A673 (cell line): ENCODE measurements at regions not wholly inside any gene's neighbourhood (a gene's known extent, or its start where the extent isn't known, plus 50 kb on each side); places are given as distances from the start of the nearest gene placed in this dataset.
A peak's percentile ranks its signal among the peaks of the same experiment; 100 is the strongest.
"Not testable (repeated sequence)": the region's sequence is repeated elsewhere in the genome, so short reads cannot be mapped to it uniquely, and the experiment has no call there.

Experiments
- BruUV-seq: library from RNA; stranded (reverse); fragments of 400-500 nt; replicated peaks from 2 replicates; lab custom pipeline; 2021; lab: Mats Ljungman, UMichigan
- CTCF ChIA-PET: fragments of 300-600 bp; sonication (Branson Sonifier 250); formaldehyde crosslinking; loops from one replicate; lab custom pipeline; 2022; ENCODE audit warnings: antibody characterized with exemption; lab: Charles Lee
- POLR2A ChIA-PET: fragments of 300-600 bp; sonication (Branson Sonifier 250); formaldehyde crosslinking; loops from one replicate; lab custom pipeline; 2022; ENCODE audit warnings: antibody characterized with exemption; ENCODE audit not compliant: low non-redundant PET; lab: Charles Lee
- DNase-seq: peaks from one replicate; pipeline ENCODE4 v3.0.0-alpha.2; 2015; ENCODE audit warnings: low spot score
- H3K27ac ChIP-seq: fragments of 200-600 bp; sonication (generic); 2 replicates; pipeline ENCODE4 v1.5.1; 2016; ENCODE audit warnings: mixed run types, low read depth, mild to moderate bottlenecking, mixed read lengths, antibody characterized with exemption, low read length; ENCODE audit not compliant: poor library complexity, severe bottlenecking
- H3K27me3 ChIP-seq: fragments of 200-600 bp; sonication (generic); replicated peaks from 2 replicates; pipeline ENCODE4 v1.6.1; 2017; ENCODE audit warnings: mixed run types, low read depth, mild to moderate bottlenecking, mixed read lengths, antibody characterized with exemption, low read length; ENCODE audit not compliant: insufficient read depth, poor library complexity
- H3K36me3 ChIP-seq: fragments of 200-600 bp; sonication (generic); 2 replicates; pipeline ENCODE4 v1.6.1; 2016; ENCODE audit warnings: mixed run types, mild to moderate bottlenecking, mixed read lengths, antibody characterized with exemption, low read length; ENCODE audit not compliant: insufficient read depth, poor library complexity, severe bottlenecking
- H3K4me1 ChIP-seq: fragments of 200-600 bp; sonication (generic); 2 replicates; pipeline ENCODE4 v1.6.1; 2017; ENCODE audit warnings: mixed run types, mild to moderate bottlenecking, mixed read lengths, antibody characterized with exemption, low read length; ENCODE audit not compliant: insufficient read depth, poor library complexity, severe bottlenecking
- H3K4me3 ChIP-seq: fragments of 200-600 bp; sonication (generic); 2 replicates; pipeline ENCODE4 v1.5.1; 2016; ENCODE audit warnings: low read depth, mixed run types, mild to moderate bottlenecking, mixed read lengths, low read length; ENCODE audit not compliant: poor library complexity, severe bottlenecking
- H3K9me3 ChIP-seq: fragments of 200-600 bp; sonication (generic); 2 replicates; pipeline ENCODE4 v1.6.1; 2016; ENCODE audit warnings: mixed run types, low read depth, mild to moderate bottlenecking, mixed read lengths, antibody characterized with exemption, low read length; ENCODE audit not compliant: poor library complexity, severe bottlenecking
- EZH2 ChIP-seq: fragments of 200-600 bp; sonication (generic); IDR thresholded peaks from 2 replicates; pipeline ENCODE4 v1.6.1; 2017; ENCODE audit warnings: borderline replicate concordance, low read depth, mild to moderate bottlenecking, mixed read lengths, antibody characterized with exemption, low read length; ENCODE audit not compliant: poor library complexity, severe bottlenecking
- intact Hi-C: fragments of 100-400 bp; cut with micrococcal nuclease; formaldehyde crosslinking; loops from one replicate; pipeline ENCODE4 v1.10.0; 2022; ENCODE audit not compliant: unreplicated experiment
- TF ChIP-seq, protein P1 (sequence below): fragments of 300-800, 200-600 bp; sonication (generic); conservative IDR thresholded peaks from 2 replicates; pipeline ENCODE4 v1.5.1; 2017; ENCODE audit warnings: low read depth, mild to moderate bottlenecking, antibody characterized with exemption, low read length, moderate library complexity, mixed read lengths

GRCh38 chr7:81158189-81158588, 239.3 kb upstream of the SEMA3C start:
- intact Hi-C loops, result no loop called here
- DNase-seq, result peak; percentile 65
- Histone ChIP-seq H3K27ac (no peak overlapping the region), H3K4me3 (no peak overlapping the region), H3K9me3 (no peaks in the 10 kb centered on the region), H3K36me3 (no peaks in the 10 kb centered on the region), H3K27me3 (no peaks in the 10 kb centered on the region), H3K4me1 (peaks cover 15% of the 10 kb centered on the region)
- POLR2A ChIA-PET, result no interaction called here
- TF ChIP-seq EZH2, result no peak
- TF ChIP-seq, protein P1, sequence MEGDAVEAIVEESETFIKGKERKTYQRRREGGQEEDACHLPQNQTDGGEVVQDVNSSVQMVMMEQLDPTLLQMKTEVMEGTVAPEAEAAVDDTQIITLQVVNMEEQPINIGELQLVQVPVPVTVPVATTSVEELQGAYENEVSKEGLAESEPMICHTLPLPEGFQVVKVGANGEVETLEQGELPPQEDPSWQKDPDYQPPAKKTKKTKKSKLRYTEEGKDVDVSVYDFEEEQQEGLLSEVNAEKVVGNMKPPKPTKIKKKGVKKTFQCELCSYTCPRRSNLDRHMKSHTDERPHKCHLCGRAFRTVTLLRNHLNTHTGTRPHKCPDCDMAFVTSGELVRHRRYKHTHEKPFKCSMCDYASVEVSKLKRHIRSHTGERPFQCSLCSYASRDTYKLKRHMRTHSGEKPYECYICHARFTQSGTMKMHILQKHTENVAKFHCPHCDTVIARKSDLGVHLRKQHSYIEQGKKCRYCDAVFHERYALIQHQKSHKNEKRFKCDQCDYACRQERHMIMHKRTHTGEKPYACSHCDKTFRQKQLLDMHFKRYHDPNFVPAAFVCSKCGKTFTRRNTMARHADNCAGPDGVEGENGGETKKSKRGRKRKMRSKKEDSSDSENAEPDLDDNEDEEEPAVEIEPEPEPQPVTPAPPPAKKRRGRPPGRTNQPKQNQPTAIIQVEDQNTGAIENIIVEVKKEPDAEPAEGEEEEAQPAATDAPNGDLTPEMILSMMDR, result no peak
- BruUV-seq, result no TSS peak
- CTCF ChIA-PET, result no interaction called here

- no peak for DNase-seq
- no peaks in the 10 kb centered on the region for H3K9me3 ChIP-seq
- intact Hi-C loops, result no loop called here
- peaks cover 9% of the 10 kb centered on the region for H3K4me1 ChIP-seq
- no peak overlapping the region for H3K27ac ChIP-seq
- POLR2A ChIA-PET, result no interaction called here
- no peaks in the 10 kb centered on the region for H3K27me3 ChIP-seq
- no peak overlapping the region for H3K4me3 ChIP-seq
- BruUV-seq, result no TSS peak
- H3K36me3 ChIP-seq, result no peaks in the 10 kb centered on the region
- CTCF ChIA-PET, result no interaction called here
- no peak for TF ChIP-seq EZH2
- TF ChIP-seq, protein P1, result no peak
Observed at GRCh38 chr7:81155654-81156373, 237.0 kb upstream of the SEMA3C start.

GRCh38 chr7:81154565-81154964, 235.7 kb upstream of the SEMA3C start:
- intact Hi-C loops, result no loop called here

DNA sequence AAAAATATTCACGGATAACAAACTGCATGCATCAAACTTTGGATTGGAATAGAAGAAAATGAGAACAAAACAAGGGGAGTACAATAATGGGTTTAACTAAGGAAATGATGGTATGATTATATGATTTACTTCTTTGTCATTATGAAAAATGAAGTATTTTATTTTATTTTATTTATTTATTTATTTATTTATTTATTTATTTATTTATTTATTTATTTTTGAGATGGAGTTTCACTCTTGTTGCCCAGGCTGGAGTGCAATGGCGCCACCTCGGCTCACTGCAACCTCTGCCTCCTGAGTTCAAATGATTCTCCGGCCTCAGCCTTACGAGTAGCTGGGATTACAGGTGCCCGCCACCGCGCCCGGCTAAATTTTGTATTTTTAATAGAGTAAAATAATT, 234.1 kb upstream of the SEMA3C start:
- H3K36me3 ChIP-seq, DNase-seq, CTCF ChIA-PET, BruUV-seq, intact Hi-C loops, H3K27me3 ChIP-seq, POLR2A ChIA-PET, H3K4me1 ChIP-seq, H3K9me3 ChIP-seq, H3K27ac ChIP-seq, H3K4me3 ChIP-seq: not testable (repeated sequence)

More at GRCh38 chr7:81154565-81154964, 235.7 kb upstream of the SEMA3C start:
- Histone ChIP-seq H3K27ac (no peak overlapping the region), H3K9me3 (no peaks in the 10 kb centered on the region), H3K4me1 (peaks cover 9% of the 10 kb centered on the region), H3K36me3 (no peaks in the 10 kb centered on the region), H3K27me3 (no peaks in the 10 kb centered on the region), H3K4me3 (no peak overlapping the region)
- no peak for DNase-seq
- ChIA-PET POLR2A (no interaction called here), CTCF (no interaction called here)
- BruUV-seq, result no TSS peak
- no peak for TF ChIP-seq EZH2
- TF ChIP-seq, protein P1, result no peak
